GM12878 (cell line): ENCODE measurements at regions not wholly inside any gene's neighbourhood (a gene's known extent, or its start where the extent isn't known, plus 50 kb on each side); places are given as distances from the start of the nearest gene placed in this dataset.

Source experiments
- CTCF ChIP-seq, 3 experiments: IDR thresholded peaks in 2 of 3; conservative IDR thresholded peaks in 1 of 3; 2 replicates each; pipeline ENCODE4 v1.5.1; 2011; ENCODE audit warnings: low read depth in 3 of 3, low read length in 3 of 3, mild to moderate bottlenecking in 3 of 3, control low read depth in 2 of 3, moderate library complexity in 2 of 3, inconsistent platforms in 1 of 3, mixed read lengths in 1 of 3; ENCODE audit not compliant: control insufficient read depth in 2 of 3, insufficient read depth in 1 of 3; ENCODE audit errors: extremely low read depth in 1 of 3
- EZH2 ChIP-seq: IDR thresholded peaks from 2 replicates; pipeline ENCODE4 v1.6.1; 2012; ENCODE audit warnings: low read depth, mild to moderate bottlenecking, control low read depth, inconsistent platforms, low read length, borderline replicate concordance; ENCODE audit not compliant: control insufficient read depth
- HDAC2 ChIP-seq: fragments of 200-600 bp; sonication (generic); IDR thresholded peaks from 2 replicates; pipeline ENCODE4 v1.6.1; 2017
- JUND ChIP-seq: IDR thresholded peaks from 2 replicates; pipeline ENCODE4 v1.6.1; 2012; ENCODE audit warnings: low read depth, mild to moderate bottlenecking, low read length, improper control_type of control experiment, moderate library complexity
- MAX ChIP-seq: IDR thresholded peaks from 2 replicates; pipeline ENCODE4 v1.6.1; 2012; ENCODE audit warnings: low read depth, low read length, improper control_type of control experiment
- NRF1 ChIP-seq: conservative IDR thresholded peaks from 2 replicates; pipeline ENCODE4 v1.6.1; 2011; ENCODE audit warnings: mild to moderate bottlenecking, low read depth, low read length, improper control_type of control experiment
- POLR2AphosphoS5 ChIP-seq: IDR thresholded peaks from 2 replicates; pipeline ENCODE4 v1.6.1; 2011; ENCODE audit warnings: mild to moderate bottlenecking, low read length, inconsistent platforms
- STAT3 ChIP-seq: IDR thresholded peaks from 2 replicates; pipeline ENCODE4 v1.6.1; 2011; ENCODE audit warnings: low read depth, low read length, improper control_type of control experiment
- SUZ12 ChIP-seq: fragments of 200-600 bp; sonication (generic); IDR thresholded peaks from one replicate; pipeline ENCODE4 v1.6.1; 2018; ENCODE audit warnings: antibody characterized with exemption, mild to moderate bottlenecking; ENCODE audit not compliant: unreplicated experiment
- YY1 ChIP-seq: IDR thresholded peaks from 2 replicates; pipeline ENCODE4 v1.6.1; 2011; ENCODE audit warnings: low read depth, mild to moderate bottlenecking, low read length
- TF ChIP-seq, protein P1 (sequence below): fragments of 450-650 bp; conservative IDR thresholded peaks from 2 replicates; pipeline ENCODE4 v1.6.1; 2017; ENCODE audit warnings: mild to moderate bottlenecking, moderate library complexity

DNA sequence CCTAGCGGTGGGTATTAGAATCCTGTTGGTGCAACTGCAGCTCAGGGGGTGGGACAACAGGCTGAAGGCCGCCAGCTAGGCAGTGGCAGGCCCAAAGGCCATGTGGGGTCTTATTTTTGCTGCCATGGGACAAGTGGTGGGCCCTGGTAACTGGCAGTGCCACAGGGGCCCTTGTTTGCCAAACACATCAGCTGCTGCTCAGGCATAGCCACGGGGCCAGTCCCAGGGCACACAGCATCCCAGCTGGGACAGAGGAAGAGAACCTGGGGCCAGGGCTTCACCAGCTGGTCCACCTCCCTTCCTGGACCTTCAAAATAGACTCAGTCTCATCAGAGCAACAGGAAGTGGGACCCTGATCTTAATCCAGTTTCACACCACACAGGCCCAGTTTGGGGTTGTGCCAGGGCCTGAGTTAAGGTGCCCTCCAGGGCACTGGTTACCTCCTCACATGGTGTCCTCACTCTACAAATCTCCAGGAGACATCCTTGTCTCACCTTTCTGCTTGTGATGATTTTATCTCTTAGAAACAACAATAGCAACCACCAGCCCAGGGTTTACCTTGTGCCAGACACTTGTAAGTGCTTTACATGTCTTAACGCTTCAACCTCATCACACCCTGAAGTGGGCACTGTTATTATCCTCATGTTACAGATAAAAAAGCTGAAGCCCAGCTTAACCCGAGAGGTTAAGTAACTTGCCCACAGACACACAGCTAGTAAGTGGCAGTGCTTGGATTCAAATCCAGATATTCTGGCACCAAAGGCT, 98.5 kb downstream of the GYPC start:
- TF ChIP-seq JUND (no peak), MAX (no peak), STAT3 (no peak), CTCF (IDR thresholded peaks at IDR 0.05 in 2 of 3, conservative IDR thresholded peaks at IDR 0.05 in 1 of 3; ENCODE audit: control insufficient read depth in 2 of 3, extremely low read depth in 1 of 3, insufficient read depth in 1 of 3, low read depth in 3 of 3, low read length in 3 of 3) (no peak), EZH2 (no peak), POLR2AphosphoS5 (no peak), HDAC2 (no peak), YY1 (no peak), NRF1 (no peak), SUZ12 (no peak)
- TF ChIP-seq, protein P1, sequence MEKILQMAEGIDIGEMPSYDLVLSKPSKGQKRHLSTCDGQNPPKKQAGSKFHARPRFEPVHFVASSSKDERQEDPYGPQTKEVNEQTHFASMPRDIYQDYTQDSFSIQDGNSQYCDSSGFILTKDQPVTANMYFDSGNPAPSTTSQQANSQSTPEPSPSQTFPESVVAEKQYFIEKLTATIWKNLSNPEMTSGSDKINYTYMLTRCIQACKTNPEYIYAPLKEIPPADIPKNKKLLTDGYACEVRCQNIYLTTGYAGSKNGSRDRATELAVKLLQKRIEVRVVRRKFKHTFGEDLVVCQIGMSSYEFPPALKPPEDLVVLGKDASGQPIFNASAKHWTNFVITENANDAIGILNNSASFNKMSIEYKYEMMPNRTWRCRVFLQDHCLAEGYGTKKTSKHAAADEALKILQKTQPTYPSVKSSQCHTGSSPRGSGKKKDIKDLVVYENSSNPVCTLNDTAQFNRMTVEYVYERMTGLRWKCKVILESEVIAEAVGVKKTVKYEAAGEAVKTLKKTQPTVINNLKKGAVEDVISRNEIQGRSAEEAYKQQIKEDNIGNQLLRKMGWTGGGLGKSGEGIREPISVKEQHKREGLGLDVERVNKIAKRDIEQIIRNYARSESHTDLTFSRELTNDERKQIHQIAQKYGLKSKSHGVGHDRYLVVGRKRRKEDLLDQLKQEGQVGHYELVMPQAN: no peak
